ENCODE measurements at regions not wholly inside any gene's neighbourhood (a gene's known extent, or its start where the extent isn't known, plus 50 kb on each side); places are given as distances from the start of the nearest gene placed in this dataset.

GRCh38 chr15:38789566-38789965 lies 225.0 kb upstream of the RASGRP1 start:
- POLR2A ChIA-PET: no interaction called here
- intact Hi-C loops (cut with micrococcal nuclease; ENCODE audit: unreplicated experiment) (no loop called here), in situ Hi-C loops (cut with HindIII; ENCODE audit: low pct_unique_long_range_greater_than_20kb, low sequenced_read_pairs) (no loop called here)
- no peak for DNase-seq (ENCODE audit: low read depth, low spot score)
- CTCF ChIA-PET: no interaction called here
- TF ChIP-seq CTCF (IDR thresholded peaks at IDR 0.05): no peak
- no peak for TF ChIP-seq POLR2AphosphoS5 (IDR thresholded peaks at IDR 0.05; ENCODE audit: low read depth, low read length)
- Histone ChIP-seq H3K27ac (ENCODE audit: low read length) (no peak overlapping the region), H3K27me3 (ENCODE audit: control insufficient read depth, insufficient read depth, low read length) (no peaks in the 10 kb centered on the region), H3K4me3 (ENCODE audit: low read depth in 2 of 2, low read length in 2 of 2) (no peak overlapping the region), H3K9me3 (ENCODE audit: control insufficient read depth, insufficient read depth, low read depth, low read length) (no peaks in the 10 kb centered on the region), H3K4me1 (ENCODE audit: control insufficient read depth, insufficient read depth, low read length) (no peaks in the 10 kb centered on the region), H3K36me3 (ENCODE audit: control insufficient read depth, insufficient read depth, low read length) (no peaks in the 10 kb centered on the region)
- BruUV-seq (replicated peaks): no TSS peak
- no peak for ATAC-seq

- no peaks in the 10 kb centered on the region for H3K36me3 ChIP-seq (ENCODE audit: control insufficient read depth, insufficient read depth, low read length)
- CTCF ChIA-PET: no interaction called here
- in situ Hi-C loops (cut with HindIII; ENCODE audit: low pct_unique_long_range_greater_than_20kb, low sequenced_read_pairs): no loop called here
- H3K4me3 ChIP-seq (ENCODE audit: low read depth in 2 of 2, low read length in 2 of 2): no peak overlapping the region
- DNase-seq (ENCODE audit: low read depth, low spot score) (no peak), ATAC-seq (no peak)
- no TSS peak for BruUV-seq (replicated peaks)
- H3K4me1 ChIP-seq (ENCODE audit: control insufficient read depth, insufficient read depth, low read length): no peaks in the 10 kb centered on the region
- TF ChIP-seq REST (IDR thresholded peaks at IDR 0.05; ENCODE audit: insufficient read depth in 1 of 2, low read depth in 2 of 2, low read length in 1 of 2): no peak
- no peak for TF ChIP-seq POLR2AphosphoS5 (IDR thresholded peaks at IDR 0.05; ENCODE audit: low read depth, low read length)
- TF ChIP-seq CTCF (IDR thresholded peaks at IDR 0.05): no peak
- no peak for TF ChIP-seq TCF7L2 (IDR thresholded peaks at IDR 0.05; ENCODE audit: low read depth, low read length)
- no peak for TF ChIP-seq SIN3A (IDR thresholded peaks at IDR 0.05; ENCODE audit: borderline replicate concordance, insufficient read depth, low read depth, low read length)
- H3K27ac ChIP-seq (ENCODE audit: low read length): no peak overlapping the region
- intact Hi-C loops (cut with micrococcal nuclease; ENCODE audit: unreplicated experiment): no loop called here
- POLR2A ChIA-PET: no interaction called here
- H3K9me3 ChIP-seq (ENCODE audit: control insufficient read depth, insufficient read depth, low read depth, low read length): no peaks in the 10 kb centered on the region
- H3K27me3 ChIP-seq (ENCODE audit: control insufficient read depth, insufficient read depth, low read length): no peaks in the 10 kb centered on the region
Measured at GRCh38 chr15:38793206-38793810, 228.7 kb upstream of the RASGRP1 start.

Data from Panc1 (cell line).